ENCODE measurements at regions not wholly inside any gene's neighbourhood (a gene's known extent, or its start where the extent isn't known, plus 50 kb on each side); places are given as distances from the start of the nearest gene placed in this dataset.

DNA sequence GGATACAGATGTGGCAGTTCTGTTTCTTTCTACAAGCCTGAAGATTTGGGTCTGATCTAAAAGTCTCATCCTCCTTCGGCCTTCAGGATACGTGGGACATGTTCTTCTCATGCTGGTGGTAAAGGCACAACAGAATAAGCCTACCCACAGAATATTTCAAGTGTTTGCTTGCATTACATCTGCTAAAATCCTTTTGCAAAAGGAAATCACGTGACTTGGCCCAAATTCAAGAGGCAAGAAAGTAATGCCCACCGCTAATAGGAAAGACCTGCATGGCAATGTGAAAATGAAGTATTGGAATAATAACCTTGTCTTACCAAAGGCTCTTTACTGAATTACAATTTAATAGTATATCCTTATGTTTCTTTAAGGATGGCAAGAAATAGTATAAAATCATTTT lies 439.9 kb upstream of the TGFBR2 start:
- TF ChIP-seq, protein P1, sequence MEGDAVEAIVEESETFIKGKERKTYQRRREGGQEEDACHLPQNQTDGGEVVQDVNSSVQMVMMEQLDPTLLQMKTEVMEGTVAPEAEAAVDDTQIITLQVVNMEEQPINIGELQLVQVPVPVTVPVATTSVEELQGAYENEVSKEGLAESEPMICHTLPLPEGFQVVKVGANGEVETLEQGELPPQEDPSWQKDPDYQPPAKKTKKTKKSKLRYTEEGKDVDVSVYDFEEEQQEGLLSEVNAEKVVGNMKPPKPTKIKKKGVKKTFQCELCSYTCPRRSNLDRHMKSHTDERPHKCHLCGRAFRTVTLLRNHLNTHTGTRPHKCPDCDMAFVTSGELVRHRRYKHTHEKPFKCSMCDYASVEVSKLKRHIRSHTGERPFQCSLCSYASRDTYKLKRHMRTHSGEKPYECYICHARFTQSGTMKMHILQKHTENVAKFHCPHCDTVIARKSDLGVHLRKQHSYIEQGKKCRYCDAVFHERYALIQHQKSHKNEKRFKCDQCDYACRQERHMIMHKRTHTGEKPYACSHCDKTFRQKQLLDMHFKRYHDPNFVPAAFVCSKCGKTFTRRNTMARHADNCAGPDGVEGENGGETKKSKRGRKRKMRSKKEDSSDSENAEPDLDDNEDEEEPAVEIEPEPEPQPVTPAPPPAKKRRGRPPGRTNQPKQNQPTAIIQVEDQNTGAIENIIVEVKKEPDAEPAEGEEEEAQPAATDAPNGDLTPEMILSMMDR (IDR thresholded peaks at IDR 0.05): no peak
- no peak for TF ChIP-seq POLR2A (IDR thresholded peaks at IDR 0.05)

All from Peyer's patch (tissue), 4 donors.